Hematopoietic multipotent progenitor cell treated with erythropoietin and hydrocortisone succinate and interleukin-3 and kit ligand, for 6 days (in vitro differentiated cells): ENCODE measurements at regions not wholly inside any gene's neighbourhood (a gene's known extent, or its start where the extent isn't known, plus 50 kb on each side); places are given as distances from the start of the nearest gene placed in this dataset.
A peak's percentile ranks its signal among the peaks of the same experiment; 100 is the strongest.

Experiments used
- DNase-seq: peaks from one replicate; pipeline ENCODE4 v3.0.0-alpha.2; 2015

DNA sequence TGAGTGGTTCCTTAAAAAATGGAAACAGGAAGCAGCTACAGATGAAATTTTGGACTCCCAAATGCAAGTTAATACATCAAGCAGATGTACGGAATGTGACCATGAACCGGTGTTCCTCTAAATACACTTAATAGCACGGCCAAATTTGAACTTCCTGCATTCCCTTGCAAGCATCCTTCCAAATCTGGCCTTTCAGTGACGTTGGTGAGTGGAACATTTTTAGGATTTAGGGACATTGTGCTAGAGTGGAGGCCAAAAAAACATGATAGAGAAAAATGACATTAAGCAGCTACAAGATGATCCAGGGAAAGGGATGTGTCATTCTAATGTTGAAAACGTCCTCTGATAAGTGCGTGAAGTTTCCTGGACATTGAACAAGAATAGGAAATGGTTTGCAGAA, 62.1 kb downstream of the CTAGE1 start:
- DNase-seq: no peak

DNA sequence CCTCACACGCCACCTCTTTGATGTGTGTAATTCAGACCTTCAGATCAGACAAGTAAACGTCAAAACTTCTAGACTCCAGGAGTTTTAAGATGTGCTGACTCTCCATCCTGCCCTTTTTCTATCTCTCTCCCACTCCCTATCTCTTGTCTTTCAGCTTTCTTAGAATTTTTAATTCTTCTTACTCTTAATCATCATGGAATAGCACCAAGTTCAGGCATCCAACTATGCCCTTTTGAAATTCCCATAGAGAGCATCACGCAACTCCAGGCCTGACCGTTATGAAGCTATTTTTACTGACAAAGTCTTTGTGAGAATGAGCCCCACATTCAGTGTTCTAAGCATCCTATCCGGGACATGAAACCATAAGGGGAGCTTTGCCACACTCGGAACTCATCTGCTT, 62.6 kb downstream of the CTAGE1 start:
- DNase-seq: no peak

DNA sequence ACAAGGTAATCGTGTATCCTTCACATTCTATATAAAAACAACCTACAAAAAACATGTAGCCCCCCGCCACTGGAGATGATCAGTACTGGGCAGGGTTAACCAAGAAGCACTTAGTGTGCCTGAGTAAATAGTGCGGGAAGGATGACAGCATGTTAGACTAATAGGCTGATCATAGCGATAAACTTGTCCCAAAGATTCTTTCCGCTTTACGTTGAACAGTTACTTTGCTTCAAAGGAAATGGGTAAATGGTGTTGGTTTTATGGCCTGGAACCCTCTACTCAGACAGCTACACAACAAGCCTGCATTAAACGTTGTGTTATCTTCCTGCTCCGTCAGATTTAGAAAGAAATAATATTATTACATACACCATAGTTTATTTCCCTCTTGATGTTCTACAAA, 67.7 kb downstream of the CTAGE1 start:
- DNase-seq: no peak

DNA sequence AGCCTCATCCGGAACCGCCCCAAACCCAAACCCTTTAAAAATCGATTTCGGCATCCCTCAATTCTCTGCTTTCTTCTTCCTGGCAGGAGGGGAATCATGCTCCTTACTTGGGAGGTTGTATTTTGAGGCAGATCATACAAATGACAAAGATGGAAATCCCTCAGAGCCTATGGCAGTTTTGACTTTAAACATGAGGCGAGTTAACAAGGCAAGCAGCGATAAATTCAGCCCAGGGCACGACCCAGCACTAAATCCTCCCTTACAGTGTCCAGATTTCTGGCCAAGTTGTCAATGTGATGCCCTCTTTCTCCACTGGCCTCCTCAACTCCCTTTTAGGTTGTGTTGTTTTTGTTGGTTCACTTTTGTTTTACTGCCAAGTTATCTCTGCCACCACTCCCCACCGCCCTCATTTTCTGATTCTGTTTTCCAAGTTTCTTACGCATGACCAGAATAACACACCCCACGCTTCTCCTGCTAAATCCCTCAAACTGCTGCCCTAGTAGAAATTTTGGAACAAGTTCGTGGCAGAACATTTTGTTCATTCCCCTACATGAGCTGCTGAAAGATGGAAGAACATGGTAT, 68.3 kb downstream of the CTAGE1 start:
- DNase-seq: no peak

DNA sequence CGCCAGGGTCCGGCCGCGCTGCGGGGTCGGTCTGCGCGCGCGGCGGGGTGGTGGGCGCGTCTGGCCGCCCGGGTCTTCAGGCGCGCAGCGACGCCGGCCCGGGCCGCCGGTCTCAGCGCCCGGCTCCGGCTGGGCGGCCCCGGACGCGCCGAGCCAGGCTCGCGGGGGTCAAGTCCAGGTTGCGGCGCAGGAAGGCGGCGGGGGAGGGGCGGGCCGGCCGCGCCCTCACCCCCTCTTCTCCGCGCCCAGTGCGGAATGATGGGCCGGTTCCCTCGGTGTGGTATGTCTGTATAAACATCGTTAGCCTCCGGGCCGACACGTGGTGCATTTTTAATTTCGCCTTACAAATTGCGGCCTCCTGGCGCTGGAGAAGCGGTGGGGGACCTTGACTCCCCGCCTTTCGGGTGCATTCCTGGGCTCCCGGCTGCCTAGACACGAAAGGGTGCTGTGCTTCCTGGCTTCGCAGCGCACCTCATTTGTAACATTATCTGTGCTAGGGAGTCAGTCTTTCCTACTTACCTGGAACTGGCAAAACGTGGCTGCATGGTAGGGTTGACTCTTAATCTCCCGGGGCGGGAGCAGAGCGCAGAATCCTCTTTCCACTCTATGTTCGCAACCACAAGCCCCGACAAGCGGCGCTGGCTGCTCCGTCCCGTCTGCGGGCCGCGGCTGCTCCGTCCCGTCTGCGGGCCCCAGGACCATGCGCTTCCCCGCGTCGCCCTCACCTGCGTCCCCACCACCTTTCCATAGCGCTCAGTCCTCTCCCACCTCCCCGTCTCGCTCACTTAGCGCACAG, 69.0 kb downstream of the CTAGE1 start:
- no peak for DNase-seq

DNA sequence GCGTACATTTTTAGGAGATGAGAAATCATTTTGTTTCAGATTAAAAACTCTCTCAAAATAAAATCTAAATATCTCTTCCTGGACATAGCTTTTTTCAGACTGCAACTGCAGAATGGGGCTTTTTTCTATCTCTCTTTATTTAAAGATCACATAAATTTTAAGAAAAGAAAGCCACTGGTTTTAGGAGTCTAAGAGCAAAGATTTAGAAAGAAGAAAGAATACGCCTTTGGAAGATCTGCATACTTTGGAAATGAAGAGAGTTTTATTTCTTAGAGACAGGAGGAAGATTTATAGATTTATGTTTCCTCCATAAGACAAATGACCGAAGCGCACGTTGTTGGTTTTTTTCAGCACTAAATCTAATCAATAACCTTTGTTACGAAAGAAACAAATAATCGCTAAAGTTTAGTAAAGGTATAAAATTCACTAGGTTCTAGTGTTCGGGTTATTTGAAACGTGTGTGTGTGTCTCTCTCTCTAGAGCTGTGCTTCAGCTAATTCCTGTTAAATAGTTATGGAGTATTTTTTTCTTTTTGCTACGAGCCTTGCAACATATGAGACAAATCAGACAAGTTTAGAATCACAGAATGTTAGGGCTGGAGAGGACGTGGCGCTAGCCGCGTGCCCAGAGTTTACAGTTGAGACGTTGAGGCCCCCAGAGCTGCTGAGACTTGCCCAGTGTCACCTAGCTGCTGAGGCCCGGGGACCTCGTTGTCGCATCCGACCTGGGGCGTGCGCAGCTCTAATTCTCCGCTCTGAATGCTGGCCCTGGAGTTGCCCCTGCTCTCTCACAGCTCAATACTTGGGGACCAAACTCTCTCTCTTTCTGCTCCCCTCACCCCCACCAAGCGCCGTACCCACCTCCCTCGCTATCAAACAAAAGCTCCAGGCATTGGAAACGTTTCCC, 69.9 kb downstream of the CTAGE1 start:
- DNase-seq: no peak

DNA sequence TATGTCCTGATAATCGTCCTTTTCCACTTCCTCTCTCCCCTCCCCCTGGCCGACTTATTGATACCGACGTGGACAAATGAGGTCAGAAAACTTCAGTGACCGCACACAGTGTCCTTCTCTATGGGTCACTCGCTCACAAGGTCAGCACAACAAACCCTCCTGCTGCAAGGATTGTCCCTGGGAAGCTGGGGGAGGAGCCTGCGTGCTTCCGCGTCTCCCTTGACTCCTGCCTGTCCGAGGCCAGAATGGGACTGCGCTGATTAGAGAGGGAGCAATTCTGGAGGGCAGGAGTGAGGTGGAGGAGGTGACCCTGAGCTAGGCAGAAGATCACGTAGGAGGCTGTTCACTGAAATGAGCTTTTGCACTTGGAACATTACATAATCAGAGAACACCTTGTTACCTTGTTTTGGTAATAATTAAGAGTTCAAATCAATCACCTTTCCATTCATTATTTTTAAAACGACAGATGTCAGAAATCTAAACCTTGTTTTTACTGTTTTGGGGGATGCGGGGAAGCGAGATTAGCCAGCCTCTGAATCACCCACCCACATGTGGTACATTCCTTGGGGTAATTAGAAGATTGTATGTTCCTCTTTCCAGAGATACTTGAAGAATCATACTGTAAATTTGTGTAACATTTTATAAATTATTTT, 70.6 kb downstream of the CTAGE1 start:
- no peak for DNase-seq

DNA sequence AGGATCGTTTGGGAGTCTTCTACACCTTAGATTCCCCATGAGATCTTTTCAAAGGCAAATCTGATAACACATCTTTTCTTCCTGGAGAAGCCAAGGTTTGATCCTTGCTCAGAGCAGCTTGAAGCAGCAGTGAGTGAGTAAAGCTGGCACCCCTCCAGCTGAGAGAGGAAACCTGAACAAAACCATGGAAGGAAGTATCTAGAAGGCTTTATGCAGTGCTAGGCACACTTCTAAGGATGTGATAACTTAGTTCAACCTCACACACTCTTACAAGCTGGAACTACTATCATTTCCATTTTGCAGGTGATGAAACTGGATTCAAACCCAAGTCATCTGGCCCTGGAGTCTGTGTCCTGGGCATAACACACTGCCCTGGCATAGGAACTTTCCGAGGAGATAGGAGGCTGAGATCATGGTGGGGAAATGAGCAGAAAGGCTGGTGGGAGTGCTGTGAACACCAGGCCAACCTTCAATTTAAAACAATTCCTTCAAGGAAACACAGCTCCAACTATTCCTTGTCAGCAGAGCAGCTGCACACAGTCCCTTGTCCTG, 71.2 kb downstream of the CTAGE1 start:
- peak; percentile 7 for DNase-seq

DNA sequence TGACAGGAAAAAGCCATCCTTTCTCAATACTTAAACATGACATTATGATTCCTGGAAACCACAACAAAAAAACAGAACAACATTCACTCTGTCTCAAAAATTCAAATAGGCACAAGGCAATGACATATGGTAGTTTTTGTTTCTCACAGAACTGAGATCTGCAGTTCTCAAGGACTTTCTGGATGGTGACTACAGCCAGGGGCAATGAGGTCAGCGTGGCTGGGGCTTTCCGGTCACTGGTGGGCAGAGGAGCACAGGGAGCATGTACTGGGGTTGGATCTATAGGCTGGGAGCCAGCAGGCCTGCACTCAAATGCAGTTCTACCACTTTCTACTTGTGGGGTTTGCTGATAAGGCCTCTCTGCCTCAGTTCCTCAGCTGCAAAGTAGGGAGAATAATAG, 72.0 kb downstream of the CTAGE1 start:
- DNase-seq: no peak

DNA sequence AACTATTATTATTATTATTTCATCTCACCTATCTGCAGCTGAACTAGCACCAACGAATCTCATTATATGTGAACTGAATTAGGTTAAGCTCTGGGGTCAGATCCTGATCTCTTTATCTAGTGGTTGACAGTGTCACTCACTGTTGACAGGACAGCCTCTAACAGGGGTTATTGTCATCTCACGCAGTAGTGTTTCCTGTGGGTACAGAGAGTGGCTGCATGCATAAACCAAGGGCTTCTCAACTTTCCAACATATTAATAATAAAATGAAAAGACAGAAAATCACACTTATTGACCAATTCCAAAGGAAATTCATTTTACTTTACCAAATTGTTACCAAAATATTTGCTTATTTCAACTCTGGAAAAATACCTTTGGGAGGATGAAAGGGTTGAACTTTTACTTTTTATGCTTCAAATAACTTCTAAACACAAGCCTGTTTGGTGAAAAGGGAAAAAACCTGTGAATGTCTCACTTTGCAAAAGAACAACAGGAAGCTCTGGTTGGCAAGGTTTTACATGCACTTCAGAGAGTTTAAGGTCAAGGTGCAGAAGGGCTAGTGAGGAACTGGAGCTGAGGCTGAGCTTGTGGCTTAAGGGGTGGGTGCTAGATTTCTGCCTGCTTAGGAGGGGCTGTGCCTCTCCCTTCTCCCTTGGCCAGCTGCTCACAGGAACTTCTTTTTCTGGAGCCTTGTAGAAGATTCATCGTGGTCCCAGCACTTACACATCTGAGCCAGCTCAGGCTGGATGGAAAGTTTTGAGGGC, 72.6 kb downstream of the CTAGE1 start:
- DNase-seq: no peak

DNA sequence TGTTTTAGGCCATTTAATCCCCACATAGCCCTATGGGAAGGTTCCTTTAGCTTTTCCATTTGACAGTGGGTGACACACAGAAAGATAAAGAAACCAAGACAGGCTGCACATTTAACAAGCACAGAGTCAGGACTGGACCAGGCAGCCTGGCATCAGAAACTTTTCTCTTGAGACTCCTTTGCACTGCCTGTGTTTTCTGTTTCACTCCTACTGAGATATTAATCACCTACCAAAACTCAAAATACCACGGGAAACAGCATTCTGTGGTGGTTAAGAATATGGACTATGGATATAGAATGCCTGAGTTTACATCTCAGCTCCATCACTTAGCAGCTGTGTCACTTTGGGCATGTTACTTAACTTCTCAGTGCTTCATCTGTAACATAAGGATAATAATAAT, 73.3 kb downstream of the CTAGE1 start:
- no peak for DNase-seq

DNA sequence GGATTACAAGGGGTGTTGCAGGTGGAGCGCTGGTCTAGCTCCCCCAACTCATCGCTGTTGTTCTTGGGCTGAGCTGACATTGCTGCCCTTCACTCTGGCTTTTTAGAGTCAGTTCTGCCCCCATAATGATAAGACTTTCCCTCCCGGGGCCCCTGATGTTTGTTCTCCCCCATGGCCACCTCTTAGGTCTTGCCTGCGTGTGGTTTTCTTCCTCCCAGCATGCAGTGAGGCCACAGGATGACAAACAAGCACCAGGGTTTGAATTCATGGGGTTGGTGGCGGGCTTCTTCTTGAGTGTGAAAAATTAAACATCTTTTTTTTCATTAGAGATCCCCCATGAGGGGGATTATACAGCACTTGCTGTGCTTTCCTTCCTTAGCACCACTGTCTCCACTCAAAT, 74.1 kb downstream of the CTAGE1 start:
- no peak for DNase-seq

DNA sequence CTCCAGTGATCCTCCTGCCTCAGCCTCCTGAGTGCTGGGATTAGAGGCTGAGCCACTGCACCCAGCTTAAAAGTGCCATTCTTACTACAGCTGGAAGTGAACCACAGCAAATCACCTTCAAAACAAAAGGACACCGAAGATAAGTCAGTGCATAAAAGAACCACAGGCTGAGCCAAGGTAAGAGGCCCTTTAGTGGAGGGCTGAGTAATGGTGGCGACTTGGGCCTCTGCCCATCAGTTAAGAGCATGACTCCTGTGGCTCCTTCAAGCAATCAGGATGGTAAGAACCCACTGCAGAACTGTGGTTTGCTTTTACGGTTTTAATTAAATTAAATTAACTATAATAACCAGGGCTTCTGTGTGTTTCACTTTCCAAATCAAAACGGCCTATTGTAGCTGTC, 75.1 kb downstream of the CTAGE1 start:
- DNase-seq: peak; percentile 36

DNA sequence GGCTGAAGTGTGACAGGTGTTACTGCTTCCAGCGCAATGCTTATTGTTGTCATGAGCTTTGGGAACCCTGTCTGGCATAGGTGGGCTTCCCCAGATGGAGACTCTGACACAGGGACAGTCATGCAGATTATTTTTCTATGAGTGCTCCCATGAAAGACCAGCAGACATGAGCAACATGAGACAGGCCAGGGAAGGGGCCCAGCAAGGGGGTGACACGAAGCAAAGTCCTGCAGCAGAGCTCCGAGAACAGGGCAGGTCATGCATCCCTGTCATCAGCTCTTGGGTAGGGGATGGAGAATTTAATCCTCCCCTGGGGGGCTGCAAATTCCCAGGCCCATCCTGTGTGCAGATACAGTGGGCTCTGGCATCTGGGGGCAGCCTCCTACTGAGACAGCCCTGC, 77.4 kb downstream of the CTAGE1 start:
- DNase-seq: no peak

DNA sequence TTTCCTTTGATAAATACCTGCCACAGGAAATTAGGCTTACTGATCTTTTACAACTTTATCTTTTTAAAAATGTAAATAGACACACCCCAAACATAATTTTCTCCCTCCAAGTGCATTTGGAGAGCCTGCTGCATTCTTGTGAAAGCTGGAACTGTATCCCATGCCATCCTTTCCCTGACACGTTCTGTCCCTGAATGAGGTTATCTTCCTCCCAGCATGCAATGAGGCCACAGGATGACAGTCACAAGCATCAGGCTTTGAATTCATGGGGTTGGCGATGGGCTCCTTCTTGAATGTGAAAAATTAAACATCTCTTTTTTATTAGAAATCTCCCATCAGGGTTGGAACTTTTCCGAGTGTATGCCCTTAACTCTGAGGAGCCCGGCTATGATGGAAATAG, 77.8 kb downstream of the CTAGE1 start:
- no peak for DNase-seq

DNA sequence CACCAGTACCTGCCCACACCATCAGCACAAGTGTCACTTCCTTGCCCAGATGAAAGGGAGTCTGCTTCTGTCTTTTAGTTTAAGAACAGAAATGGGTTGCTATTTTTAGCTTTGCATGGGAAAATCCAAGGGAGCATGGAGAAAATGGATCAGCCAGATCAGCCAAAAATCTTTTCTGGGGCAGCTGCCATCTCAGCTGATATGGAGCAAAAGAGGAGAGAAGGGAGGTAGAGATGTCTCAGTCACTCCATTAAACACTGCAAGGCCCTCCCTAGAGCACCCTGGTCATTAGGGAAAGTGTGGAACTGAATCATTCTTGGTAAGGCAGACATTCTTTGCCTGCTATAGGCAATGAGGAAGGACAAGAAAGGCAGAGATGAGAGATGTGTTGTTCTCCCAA, 79.9 kb downstream of the CTAGE1 start:
- DNase-seq: no peak

DNA sequence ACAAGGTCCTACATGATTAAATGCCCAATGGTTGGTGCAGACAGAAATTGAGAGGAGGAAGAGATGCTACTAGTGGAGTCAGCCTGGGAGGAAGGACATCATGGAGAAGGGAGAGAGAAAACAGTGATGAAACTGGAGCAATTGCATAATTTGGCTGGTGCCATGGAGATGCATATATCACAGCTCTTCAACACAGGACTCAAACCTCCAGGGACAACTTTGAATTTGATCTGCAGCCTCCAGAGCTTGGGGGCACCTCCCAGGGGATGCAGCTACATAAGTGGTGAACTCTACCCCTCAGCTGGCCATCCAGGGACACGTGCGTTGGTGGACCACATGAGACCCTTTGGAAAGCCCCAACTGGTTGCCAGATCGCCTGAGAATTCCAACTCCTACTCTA, 80.4 kb downstream of the CTAGE1 start:
- no peak for DNase-seq

DNA sequence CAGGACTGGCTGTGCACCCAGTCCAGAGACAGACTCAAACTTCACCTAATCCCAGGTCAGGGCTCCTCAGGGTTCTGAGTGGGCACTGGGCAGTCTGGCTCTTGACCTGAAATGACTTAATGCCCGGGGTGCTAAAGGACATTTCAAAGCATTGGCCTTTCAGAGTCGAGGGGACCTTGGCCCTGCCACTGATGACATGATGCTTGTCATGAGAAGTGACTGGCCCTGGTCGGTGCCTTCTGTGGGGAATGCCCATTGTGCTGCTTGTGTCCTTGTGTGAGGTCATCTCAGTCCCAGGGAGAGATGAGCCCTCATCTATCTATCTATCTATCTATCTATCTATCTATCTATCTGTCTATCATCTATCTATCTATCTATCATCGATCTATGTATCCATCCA, 81.3 kb downstream of the CTAGE1 start:
- no peak for DNase-seq

DNA sequence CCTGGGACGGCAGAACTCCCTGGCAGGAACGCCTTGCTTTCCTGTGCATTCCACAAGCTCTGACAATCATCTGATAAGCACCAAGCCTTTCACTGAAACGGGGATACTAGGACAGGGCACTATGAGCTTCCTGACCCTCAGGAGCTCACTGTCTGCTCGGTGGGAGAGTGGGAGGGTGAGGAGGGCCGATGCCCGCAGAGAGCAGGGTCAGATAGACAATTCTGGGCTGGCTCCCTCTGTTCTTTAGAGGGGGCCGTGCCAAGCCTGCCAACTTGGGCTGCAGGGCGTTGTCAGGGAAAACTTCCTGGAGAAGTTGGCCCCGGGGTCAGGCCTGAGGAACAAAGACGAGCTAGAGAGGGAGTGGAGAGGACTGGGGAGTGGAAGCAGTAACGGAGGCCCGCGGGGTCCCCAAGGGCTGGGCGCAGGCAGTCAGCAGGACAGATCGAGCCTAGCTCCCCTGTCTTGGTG, 82.0 kb downstream of the CTAGE1 start:
- DNase-seq: no peak

DNA sequence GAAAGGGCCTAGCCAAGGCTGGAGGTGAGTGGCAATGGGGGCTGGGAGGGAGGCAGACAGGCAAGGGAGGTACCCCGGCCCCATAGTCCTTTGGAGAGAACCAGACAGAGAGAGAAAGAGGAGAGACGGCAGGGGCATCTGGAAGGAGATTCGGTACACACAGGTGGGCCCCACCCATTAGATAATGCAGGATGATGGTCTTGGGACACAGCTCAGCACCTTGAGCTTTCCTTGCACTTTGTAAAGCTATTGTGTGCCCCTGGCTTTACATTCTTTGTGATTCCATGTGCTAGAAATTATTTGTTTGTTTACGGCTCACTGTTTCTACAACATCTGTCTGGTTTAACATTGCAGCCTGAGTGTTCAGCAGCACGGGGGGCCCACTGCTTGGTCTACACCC, 83.1 kb downstream of the CTAGE1 start:
- no peak for DNase-seq

DNA sequence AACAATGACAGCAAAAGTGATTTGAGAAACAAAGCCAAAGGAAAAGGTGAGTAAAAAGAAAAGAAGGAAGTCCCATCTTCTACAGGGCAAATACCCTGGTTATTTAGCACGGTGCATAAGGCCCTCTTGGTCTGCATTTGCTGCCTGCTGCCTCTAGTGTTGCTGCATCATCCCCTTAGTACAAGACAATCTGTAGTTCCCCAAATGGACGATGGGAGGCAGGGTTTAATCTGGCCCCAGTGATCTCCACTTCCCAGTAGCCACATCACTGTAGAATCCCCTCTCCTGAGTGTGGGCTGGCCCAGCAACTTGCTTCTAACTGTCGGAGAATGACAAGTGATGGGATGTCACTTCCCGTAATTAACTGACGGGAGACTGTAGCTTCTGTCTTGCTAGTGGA, 85.1 kb downstream of the CTAGE1 start:
- peak; percentile 30 for DNase-seq

DNA sequence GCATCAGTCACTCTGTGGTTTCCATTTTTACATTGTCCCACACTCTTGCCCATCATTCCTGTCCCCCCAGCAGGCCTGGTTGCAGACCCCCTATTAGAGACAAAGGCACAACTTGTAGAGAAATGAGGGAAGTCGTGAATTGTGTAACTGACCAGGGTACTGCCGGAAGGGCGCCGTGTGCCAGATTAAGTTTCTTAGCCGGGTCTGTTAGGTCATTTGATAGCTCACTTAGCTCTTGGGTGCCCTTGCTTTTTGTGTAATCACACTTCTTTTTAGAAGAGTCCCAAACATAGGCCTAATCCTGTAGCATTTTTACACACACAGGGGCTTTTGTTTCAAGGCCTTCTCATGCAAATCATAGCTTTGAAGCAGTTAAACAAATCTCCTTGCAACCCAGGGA, 87.2 kb downstream of the CTAGE1 start:
- no peak for DNase-seq
